ENCODE measurements at regions not wholly inside any gene's neighbourhood (a gene's known extent, or its start where the extent isn't known, plus 50 kb on each side); places are given as distances from the start of the nearest gene placed in this dataset.

GRCh38 chr6:48200869-48201390 lies 89.9 kb upstream of the PTCHD4 start:
- H2AFZ ChIP-seq (ENCODE audit: low read depth, low read length, poor library complexity, severe bottlenecking), result no peak overlapping the region
- DNase-seq (ENCODE audit: low read depth, low spot score) (no peak), ATAC-seq (no peak)
- CTCF ChIA-PET, result no interaction called here
- no peaks in the 10 kb centered on the region for H4K20me1 ChIP-seq (ENCODE audit: insufficient read depth)
- no peaks in the 10 kb centered on the region for H3K27me3 ChIP-seq (ENCODE audit: insufficient read depth, low read length)
- RAD21 ChIA-PET (ENCODE audit: low non-redundant PET in 1 of 2, low total read pairs in 2 of 2, uncharacterized antibody in 2 of 2, unreplicated experiment in 2 of 2), result no interaction called here
- H3K4me1 ChIP-seq (ENCODE audit: control insufficient read depth in 1 of 2, insufficient read depth in 2 of 2, low read length in 2 of 2), result no peaks in the 10 kb centered on the region
- no peak overlapping the region for H3K4me2 ChIP-seq (ENCODE audit: low read length)
- no peaks in the 10 kb centered on the region for H3K36me3 ChIP-seq (ENCODE audit: control insufficient read depth in 1 of 2, insufficient read depth in 2 of 2, low read length in 2 of 2)
- no peaks in the 10 kb centered on the region for H3K79me2 ChIP-seq (ENCODE audit: insufficient read depth, low read length)
- H3K9me2 ChIP-seq (ENCODE audit: insufficient read depth), result no peaks in the 10 kb centered on the region
- H3K9ac ChIP-seq (ENCODE audit: low read length), result no peak overlapping the region
- no peak for TF ChIP-seq EGR1 (IDR thresholded peaks at IDR 0.05; ENCODE audit: low read depth)
- TF ChIP-seq TCF7L2 (IDR thresholded peaks at IDR 0.05; ENCODE audit: borderline replicate concordance, extremely low read depth, insufficient read depth, insufficient read length), result no peak
- no peak for TF ChIP-seq EZH2phosphoT487 (IDR thresholded peaks at IDR 0.05; ENCODE audit: borderline replicate concordance)
- no peak for TF ChIP-seq SIN3A (IDR thresholded peaks at IDR 0.05; ENCODE audit: low read depth)
- TF ChIP-seq, protein P1, sequence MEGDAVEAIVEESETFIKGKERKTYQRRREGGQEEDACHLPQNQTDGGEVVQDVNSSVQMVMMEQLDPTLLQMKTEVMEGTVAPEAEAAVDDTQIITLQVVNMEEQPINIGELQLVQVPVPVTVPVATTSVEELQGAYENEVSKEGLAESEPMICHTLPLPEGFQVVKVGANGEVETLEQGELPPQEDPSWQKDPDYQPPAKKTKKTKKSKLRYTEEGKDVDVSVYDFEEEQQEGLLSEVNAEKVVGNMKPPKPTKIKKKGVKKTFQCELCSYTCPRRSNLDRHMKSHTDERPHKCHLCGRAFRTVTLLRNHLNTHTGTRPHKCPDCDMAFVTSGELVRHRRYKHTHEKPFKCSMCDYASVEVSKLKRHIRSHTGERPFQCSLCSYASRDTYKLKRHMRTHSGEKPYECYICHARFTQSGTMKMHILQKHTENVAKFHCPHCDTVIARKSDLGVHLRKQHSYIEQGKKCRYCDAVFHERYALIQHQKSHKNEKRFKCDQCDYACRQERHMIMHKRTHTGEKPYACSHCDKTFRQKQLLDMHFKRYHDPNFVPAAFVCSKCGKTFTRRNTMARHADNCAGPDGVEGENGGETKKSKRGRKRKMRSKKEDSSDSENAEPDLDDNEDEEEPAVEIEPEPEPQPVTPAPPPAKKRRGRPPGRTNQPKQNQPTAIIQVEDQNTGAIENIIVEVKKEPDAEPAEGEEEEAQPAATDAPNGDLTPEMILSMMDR (IDR thresholded peaks at IDR 0.05 in 2 of 3, conservative IDR thresholded peaks at IDR 0.05 in 1 of 3; ENCODE audit: borderline replicate concordance in 1 of 3, insufficient read depth in 1 of 3, low read depth in 2 of 3, low read length in 2 of 3), result no peak
- no peak for TF ChIP-seq CBX3 (IDR thresholded peaks at IDR 0.05; ENCODE audit: low read depth)
- TF ChIP-seq SP1 (IDR thresholded peaks at IDR 0.05; ENCODE audit: low read depth), result no peak
- no peak for TF ChIP-seq ZFX (IDR thresholded peaks at IDR 0.05)
- TF ChIP-seq, protein P2, sequence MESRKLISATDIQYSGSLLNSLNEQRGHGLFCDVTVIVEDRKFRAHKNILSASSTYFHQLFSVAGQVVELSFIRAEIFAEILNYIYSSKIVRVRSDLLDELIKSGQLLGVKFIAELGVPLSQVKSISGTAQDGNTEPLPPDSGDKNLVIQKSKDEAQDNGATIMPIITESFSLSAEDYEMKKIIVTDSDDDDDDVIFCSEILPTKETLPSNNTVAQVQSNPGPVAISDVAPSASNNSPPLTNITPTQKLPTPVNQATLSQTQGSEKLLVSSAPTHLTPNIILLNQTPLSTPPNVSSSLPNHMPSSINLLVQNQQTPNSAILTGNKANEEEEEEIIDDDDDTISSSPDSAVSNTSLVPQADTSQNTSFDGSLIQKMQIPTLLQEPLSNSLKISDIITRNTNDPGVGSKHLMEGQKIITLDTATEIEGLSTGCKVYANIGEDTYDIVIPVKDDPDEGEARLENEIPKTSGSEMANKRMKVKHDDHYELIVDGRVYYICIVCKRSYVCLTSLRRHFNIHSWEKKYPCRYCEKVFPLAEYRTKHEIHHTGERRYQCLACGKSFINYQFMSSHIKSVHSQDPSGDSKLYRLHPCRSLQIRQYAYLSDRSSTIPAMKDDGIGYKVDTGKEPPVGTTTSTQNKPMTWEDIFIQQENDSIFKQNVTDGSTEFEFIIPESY (IDR thresholded peaks at IDR 0.05; ENCODE audit: extremely low read depth, insufficient replicate concordance, low read length), result no peak
- no peak for TF ChIP-seq FOSL1 (IDR thresholded peaks at IDR 0.05; ENCODE audit: low read depth)
- TF ChIP-seq POLR2AphosphoS5 (IDR thresholded peaks at IDR 0.05; ENCODE audit: low read depth, low read length), result no peak
- no peak overlapping the region for H3K4me3 ChIP-seq (replicated peaks in 1 of 2; ENCODE audit: low read depth in 1 of 2, low read length in 2 of 2)
- no TSS peak for BruUV-seq (replicated peaks)
- intact Hi-C loops (cut with micrococcal nuclease), result no loop called here
- POLR2A ChIA-PET, result no interaction called here
- H3K27ac ChIP-seq (ENCODE audit: low read depth, low read length), result no peak overlapping the region
- H3K9me3 ChIP-seq (ENCODE audit: control insufficient read depth in 1 of 2, insufficient read depth in 1 of 2, low read depth in 1 of 2, low read length in 2 of 2), result no peaks in the 10 kb centered on the region; a peak in 1 of 4 replicates
